Spleen (tissue), 7 donors: ENCODE measurements at regions not wholly inside any gene's neighbourhood (a gene's known extent, or its start where the extent isn't known, plus 50 kb on each side); places are given as distances from the start of the nearest gene placed in this dataset.

ENCODE experiments used
- POLR2A ChIP-seq, 3 donors: fragments of 450-650 bp; IDR thresholded peaks; one replicate each; pipeline ENCODE4 v1.5.1; 2017; ENCODE audit warnings: antibody characterized with exemption in 3 of 3, mild to moderate bottlenecking in 1 of 3
- POLR2AphosphoS5 ChIP-seq, 3 donors: sonication (generic); formaldehyde crosslinking; IDR thresholded peaks; one replicate each; pipeline ENCODE4 v1.5.1; 2017; ENCODE audit warnings: antibody characterized with exemption in 3 of 3
- TF ChIP-seq, protein P1 (sequence below), 11 experiments: fragments of 200-600 bp in 7 of 11; fragments of 450-650 bp in 4 of 11; sonication (generic) in 4 of 11; IDR thresholded peaks in 8 of 11; conservative IDR thresholded peaks in 3 of 11; 1 replicate in 7 of 11; 2 replicates in 4 of 11; pipeline versions ENCODE4 v1.4.0 to v1.8.0; 2016 to 2021; ENCODE audit warnings: antibody characterized with exemption in 11 of 11, inconsistent platforms in 4 of 11, mild to moderate bottlenecking in 1 of 11
- donor health status: DM: no; HTN: no; CAD: no; lungs with moderate emphysema.
- donor health status: DM: no; HTN: no; CAD: no.
- donor health status: DM: no; HTN: no; CAD: no.

DNA sequence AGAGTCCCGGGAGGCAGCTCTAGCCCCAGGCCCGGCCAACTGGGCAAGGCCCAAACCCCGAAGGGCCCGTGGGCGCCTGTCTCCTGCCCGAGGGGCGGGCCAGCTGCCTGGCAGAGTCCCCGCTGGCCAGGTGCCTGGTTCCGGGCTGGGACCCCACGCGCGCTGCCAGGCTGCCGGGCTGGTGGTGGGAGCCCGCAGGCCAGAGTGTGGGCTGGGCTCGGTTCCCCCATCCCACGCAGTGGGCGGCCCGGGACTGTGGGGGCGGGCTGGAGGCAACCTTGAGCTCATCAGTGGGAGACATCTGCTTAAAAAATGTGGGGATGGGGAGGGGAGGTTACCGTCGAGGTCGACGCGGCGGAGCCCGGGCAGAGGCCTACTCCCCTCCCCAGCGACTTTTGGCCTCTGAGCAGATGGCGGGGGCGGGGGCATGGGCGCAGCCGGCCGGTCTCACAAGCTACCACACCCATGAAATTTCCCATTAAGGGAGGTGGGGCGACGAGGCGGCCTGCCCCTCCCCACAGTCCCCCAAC is 176.4 kb upstream of the GSE1 start:
- TF ChIP-seq, protein P1, sequence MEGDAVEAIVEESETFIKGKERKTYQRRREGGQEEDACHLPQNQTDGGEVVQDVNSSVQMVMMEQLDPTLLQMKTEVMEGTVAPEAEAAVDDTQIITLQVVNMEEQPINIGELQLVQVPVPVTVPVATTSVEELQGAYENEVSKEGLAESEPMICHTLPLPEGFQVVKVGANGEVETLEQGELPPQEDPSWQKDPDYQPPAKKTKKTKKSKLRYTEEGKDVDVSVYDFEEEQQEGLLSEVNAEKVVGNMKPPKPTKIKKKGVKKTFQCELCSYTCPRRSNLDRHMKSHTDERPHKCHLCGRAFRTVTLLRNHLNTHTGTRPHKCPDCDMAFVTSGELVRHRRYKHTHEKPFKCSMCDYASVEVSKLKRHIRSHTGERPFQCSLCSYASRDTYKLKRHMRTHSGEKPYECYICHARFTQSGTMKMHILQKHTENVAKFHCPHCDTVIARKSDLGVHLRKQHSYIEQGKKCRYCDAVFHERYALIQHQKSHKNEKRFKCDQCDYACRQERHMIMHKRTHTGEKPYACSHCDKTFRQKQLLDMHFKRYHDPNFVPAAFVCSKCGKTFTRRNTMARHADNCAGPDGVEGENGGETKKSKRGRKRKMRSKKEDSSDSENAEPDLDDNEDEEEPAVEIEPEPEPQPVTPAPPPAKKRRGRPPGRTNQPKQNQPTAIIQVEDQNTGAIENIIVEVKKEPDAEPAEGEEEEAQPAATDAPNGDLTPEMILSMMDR (IDR thresholded peaks at IDR 0.05 in 8 of 11, conservative IDR thresholded peaks at IDR 0.05 in 3 of 11): no peak
- peak in 2 of 3 donors; percentile 34 to 60 for TF ChIP-seq POLR2AphosphoS5 (IDR thresholded peaks at IDR 0.05)
- no peak for TF ChIP-seq POLR2A (IDR thresholded peaks at IDR 0.05)
